Natural killer cell (primary cell): ENCODE measurements at regions not wholly inside any gene's neighbourhood (a gene's known extent, or its start where the extent isn't known, plus 50 kb on each side); places are given as distances from the start of the nearest gene placed in this dataset.
"Not testable (repeated sequence)": the region's sequence is repeated elsewhere in the genome, so short reads cannot be mapped to it uniquely, and the experiment has no call there.

Experiments
- ATAC-seq, 3 donors: fragments of 150-1000 bp in 2 of 3; fragments of 200-7000 bp in 1 of 3; cut with Tn5 transposase; 1 replicate in 1 of 3; 2 replicates in 2 of 3; pipeline ENCODE4 v1.10.0; 2021; ENCODE audit warnings: mild to moderate bottlenecking in 2 of 3, moderate library complexity in 2 of 3
- DNase-seq, 2 donors: peaks; one replicate each; pipeline versions ENCODE4 v3.0.0 to v3.0.0-alpha.2; 2013 to 2021; ENCODE audit warnings: mixed read lengths in 1 of 2
- H3K27ac ChIP-seq: one replicate; pipeline ENCODE4 v1.5.1; 2013; ENCODE audit warnings: mild to moderate bottlenecking, low read length
- H3K27me3 ChIP-seq: one replicate; pipeline ENCODE4 v1.6.1; 2013; ENCODE audit warnings: low read length; ENCODE audit not compliant: control insufficient read depth, insufficient read depth
- H3K36me3 ChIP-seq: one replicate; pipeline ENCODE4 v1.6.1; 2013; ENCODE audit warnings: low read length; ENCODE audit not compliant: control insufficient read depth, insufficient read depth
- H3K4me1 ChIP-seq: one replicate; pipeline ENCODE4 v1.6.1; 2013; ENCODE audit warnings: low read length; ENCODE audit not compliant: control insufficient read depth, insufficient read depth
- H3K4me3 ChIP-seq: one replicate; pipeline ENCODE4 v1.5.1; 2013; ENCODE audit warnings: low read length
- H3K9me3 ChIP-seq: one replicate; pipeline ENCODE4 v1.6.1; 2013; ENCODE audit warnings: low read length; ENCODE audit not compliant: control insufficient read depth, insufficient read depth
- H3K27ac Mint-ChIP-seq, 2 donors: one replicate each; pipeline ENCODE4 v1.8.0; 2022; ENCODE audit warnings: mild to moderate bottlenecking in 2 of 2, mixed read lengths in 2 of 2, moderate library complexity in 1 of 2
- H3K27me3 Mint-ChIP-seq, 2 donors: one replicate each; pipeline ENCODE4 v1.8.0; 2022; ENCODE audit warnings: low read depth in 2 of 2, mixed read lengths in 2 of 2
- H3K36me3 Mint-ChIP-seq: one replicate; pipeline ENCODE4 v1.8.0; 2022; ENCODE audit warnings: mixed read lengths
- H3K4me1 Mint-ChIP-seq, 2 donors: one replicate each; pipeline ENCODE4 v1.8.0; 2022; ENCODE audit warnings: mixed read lengths in 2 of 2
- H3K4me3 Mint-ChIP-seq: one replicate; pipeline ENCODE4 v1.8.0; 2022; ENCODE audit warnings: mild to moderate bottlenecking, moderate library complexity, mixed read lengths
- H3K9me3 Mint-ChIP-seq, 2 donors: one replicate each; pipeline ENCODE4 v1.8.0; 2022; ENCODE audit warnings: mixed read lengths in 2 of 2
- WGBS: methylation state at CpG from one replicate; pipeline ENCODE4 v1.1.7; 2013; ENCODE audit warnings: missing lambda C conversion rate; ENCODE audit not compliant: insufficient coverage; 5-methylcytosine and 5-hydroxymethylcytosine counted together
- intact Hi-C: fragments of 100-400 bp; cut with micrococcal nuclease; formaldehyde crosslinking; loops from one replicate; pipeline ENCODE4 v1.14.2; 2022
- TF ChIP-seq, protein P1 (sequence below): fragments of 200-600 bp; IDR thresholded peaks from one replicate; pipeline ENCODE4 v1.8.0; 2022; ENCODE audit warnings: antibody characterized with exemption

DNA sequence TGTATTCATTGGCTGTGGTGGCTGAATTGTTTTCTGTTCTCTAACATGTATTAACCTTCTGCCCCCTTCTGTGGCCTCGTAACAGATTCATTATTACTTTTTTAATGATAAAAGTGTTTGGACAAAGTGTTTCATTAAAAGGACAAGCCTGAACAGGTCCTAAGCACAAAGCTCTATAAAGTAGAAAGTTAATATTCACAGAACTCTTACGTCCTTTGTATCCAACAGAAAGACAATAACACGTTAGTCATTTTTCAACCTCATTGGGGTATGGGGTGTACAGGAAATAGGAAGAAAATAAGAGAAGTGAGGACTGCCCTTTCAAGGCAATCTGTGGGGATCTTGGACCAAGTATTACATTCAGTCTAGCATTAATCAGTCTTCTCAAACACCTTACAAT is 105.5 kb upstream of the RGPD4 start:
- H3K9me3 ChIP-seq: no peaks in the 10 kb centered on the region
- WGBS: 100% methylated on average over 1 of the region's 3 CpGs

DNA sequence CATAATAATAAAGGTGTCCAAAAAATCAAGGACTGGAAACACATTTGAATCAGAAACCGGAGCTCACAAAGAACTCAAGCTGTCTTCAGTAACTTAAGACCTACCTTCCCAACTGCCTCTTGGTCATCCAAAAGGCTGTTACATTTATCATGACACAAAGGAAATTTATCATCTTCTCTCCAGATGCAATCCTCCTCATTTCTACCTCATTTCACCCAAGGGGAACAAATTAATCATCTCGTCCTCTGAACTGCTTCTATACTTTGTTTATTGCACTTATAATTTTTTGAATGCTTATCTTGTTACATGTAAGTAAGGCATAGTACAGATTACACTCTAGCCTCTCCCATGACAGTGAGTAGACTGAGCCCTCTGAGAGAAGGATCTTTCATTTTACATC is 105.1 kb upstream of the RGPD4 start:
- Histone ChIP-seq H3K4me1 (no peaks in the 10 kb centered on the region), H3K4me3 (no peak overlapping the region), H3K27me3 (no peaks in the 10 kb centered on the region), H3K9me3 (no peaks in the 10 kb centered on the region), H3K27ac (no peak overlapping the region), H3K36me3 (no peaks in the 10 kb centered on the region)
- Mint-ChIP-seq H3K36me3 (no peaks in the 10 kb centered on the region), H3K27me3 (peaks cover 5 to 21% of the 10 kb centered on the region in 2 donors), H3K9me3 (no peaks in the 10 kb centered on the region), H3K4me1 (no peaks in the 10 kb centered on the region), H3K27ac (no peak overlapping the region), H3K4me3 (no peak overlapping the region)
- ATAC-seq (no peak), DNase-seq (no peak)
- TF ChIP-seq, protein P1, sequence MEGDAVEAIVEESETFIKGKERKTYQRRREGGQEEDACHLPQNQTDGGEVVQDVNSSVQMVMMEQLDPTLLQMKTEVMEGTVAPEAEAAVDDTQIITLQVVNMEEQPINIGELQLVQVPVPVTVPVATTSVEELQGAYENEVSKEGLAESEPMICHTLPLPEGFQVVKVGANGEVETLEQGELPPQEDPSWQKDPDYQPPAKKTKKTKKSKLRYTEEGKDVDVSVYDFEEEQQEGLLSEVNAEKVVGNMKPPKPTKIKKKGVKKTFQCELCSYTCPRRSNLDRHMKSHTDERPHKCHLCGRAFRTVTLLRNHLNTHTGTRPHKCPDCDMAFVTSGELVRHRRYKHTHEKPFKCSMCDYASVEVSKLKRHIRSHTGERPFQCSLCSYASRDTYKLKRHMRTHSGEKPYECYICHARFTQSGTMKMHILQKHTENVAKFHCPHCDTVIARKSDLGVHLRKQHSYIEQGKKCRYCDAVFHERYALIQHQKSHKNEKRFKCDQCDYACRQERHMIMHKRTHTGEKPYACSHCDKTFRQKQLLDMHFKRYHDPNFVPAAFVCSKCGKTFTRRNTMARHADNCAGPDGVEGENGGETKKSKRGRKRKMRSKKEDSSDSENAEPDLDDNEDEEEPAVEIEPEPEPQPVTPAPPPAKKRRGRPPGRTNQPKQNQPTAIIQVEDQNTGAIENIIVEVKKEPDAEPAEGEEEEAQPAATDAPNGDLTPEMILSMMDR: no peak
- WGBS: 89% methylated on average over 1 of the region's 2 CpGs
- intact Hi-C loops: no loop called here

More for the DNA sequence above, 105.5 kb upstream of the RGPD4 start:
- Mint-ChIP-seq H3K27ac (no peak overlapping the region), H3K27me3 (peaks cover 5 to 21% of the 10 kb centered on the region in 2 donors), H3K4me3 (no peak overlapping the region), H3K9me3 (no peaks in the 10 kb centered on the region), H3K4me1 (no peaks in the 10 kb centered on the region), H3K36me3 (no peaks in the 10 kb centered on the region)
- no peak overlapping the region for H3K27ac ChIP-seq
- no peak for ATAC-seq
- no peaks in the 10 kb centered on the region for H3K4me1 ChIP-seq
- no peak for DNase-seq
- no peaks in the 10 kb centered on the region for H3K27me3 ChIP-seq
- intact Hi-C loops: no loop called here
- TF ChIP-seq, protein P1: no peak
- H3K4me3 ChIP-seq: no peak overlapping the region
- H3K36me3 ChIP-seq: no peaks in the 10 kb centered on the region

DNA sequence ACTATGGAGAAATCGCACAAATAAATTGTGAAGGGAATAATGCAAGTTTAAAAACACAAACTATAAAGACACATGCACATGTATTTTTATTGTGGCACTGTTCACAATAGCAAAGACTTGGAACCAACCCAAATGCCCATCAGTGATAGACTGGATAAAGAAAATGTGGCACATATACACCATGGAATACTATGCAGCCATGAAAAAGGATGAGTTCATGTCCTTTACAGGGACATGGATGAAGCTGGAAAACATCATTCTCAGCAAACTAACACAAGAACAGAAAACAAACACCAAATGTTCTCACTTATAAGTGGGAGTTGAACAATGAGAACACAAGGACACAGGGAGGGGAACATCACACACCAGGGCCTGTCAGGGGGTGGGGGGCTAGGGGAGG is 100.9 kb upstream of the RGPD4 start:
- H3K9me3 Mint-ChIP-seq, intact Hi-C loops, H3K4me1 ChIP-seq, DNase-seq, H3K27me3 Mint-ChIP-seq, H3K4me3 ChIP-seq, H3K9me3 ChIP-seq, H3K4me1 Mint-ChIP-seq, H3K36me3 ChIP-seq, H3K27ac Mint-ChIP-seq, H3K4me3 Mint-ChIP-seq, H3K27ac ChIP-seq, H3K27me3 ChIP-seq, ATAC-seq, H3K36me3 Mint-ChIP-seq: not testable (repeated sequence)
- no CpG with 5 or more reads among the region's 1 CpG for WGBS

DNA sequence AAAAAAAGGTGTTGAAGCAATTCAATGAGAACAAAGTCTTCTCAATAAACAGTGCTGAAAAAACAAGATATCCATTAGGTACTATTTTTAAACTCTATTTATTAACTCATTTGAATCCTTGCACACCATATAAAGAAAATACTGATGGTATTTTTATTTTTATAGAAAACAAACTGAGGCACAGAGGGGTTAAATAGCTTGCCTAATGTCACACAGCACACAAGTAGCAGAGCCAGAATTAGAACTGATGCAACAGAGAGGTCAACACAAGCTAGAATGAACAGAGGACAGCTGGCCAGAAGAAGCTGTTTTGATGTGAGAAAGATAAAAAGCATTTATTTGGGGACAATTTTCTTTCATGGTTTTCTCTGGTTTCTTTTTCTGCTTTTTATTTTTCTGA is 99.4 kb upstream of the RGPD4 start:
- no peak for ATAC-seq
- H3K27ac ChIP-seq: no peak overlapping the region

More for the DNA sequence above, 99.4 kb upstream of the RGPD4 start:
- intact Hi-C loops: no loop called here
- Mint-ChIP-seq H3K36me3 (no peaks in the 10 kb centered on the region), H3K9me3 (no peaks in the 10 kb centered on the region), H3K4me1 (peaks cover 10% of the 10 kb centered on the region in 2 donors), H3K27ac (no peak overlapping the region), H3K27me3 (peaks cover 0 to 7% of the 10 kb centered on the region in 2 donors), H3K4me3 (no peak overlapping the region)
- TF ChIP-seq, protein P1: no peak
- Histone ChIP-seq H3K36me3 (no peaks in the 10 kb centered on the region), H3K27me3 (no peaks in the 10 kb centered on the region), H3K4me3 (no peak overlapping the region), H3K9me3 (no peaks in the 10 kb centered on the region), H3K4me1 (no peaks in the 10 kb centered on the region)
- DNase-seq: no peak
